ENCODE measurements at regions not wholly inside any gene's neighbourhood (a gene's known extent, or its start where the extent isn't known, plus 50 kb on each side); places are given as distances from the start of the nearest gene placed in this dataset.

DNA sequence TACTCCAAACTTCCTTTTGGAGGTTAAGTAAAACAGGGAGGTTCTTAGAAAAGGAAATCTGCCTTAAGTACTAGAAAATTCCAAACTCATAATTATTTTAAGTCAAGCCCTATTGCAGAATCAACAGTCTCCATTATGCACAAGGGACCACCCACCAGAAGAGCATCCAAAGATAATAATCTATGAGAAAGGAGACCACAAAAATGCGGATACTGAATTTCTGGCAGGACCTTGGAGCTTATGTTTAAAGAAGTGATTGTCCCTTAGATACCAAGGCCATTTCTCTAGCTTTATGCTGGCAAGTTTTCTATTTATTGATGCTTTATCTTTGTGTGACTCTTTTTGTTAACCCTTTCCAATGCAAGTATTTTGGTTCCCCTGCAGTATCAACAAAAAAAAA, 404.0 kb upstream of the MMADHC start:
- TF ChIP-seq, protein P1, sequence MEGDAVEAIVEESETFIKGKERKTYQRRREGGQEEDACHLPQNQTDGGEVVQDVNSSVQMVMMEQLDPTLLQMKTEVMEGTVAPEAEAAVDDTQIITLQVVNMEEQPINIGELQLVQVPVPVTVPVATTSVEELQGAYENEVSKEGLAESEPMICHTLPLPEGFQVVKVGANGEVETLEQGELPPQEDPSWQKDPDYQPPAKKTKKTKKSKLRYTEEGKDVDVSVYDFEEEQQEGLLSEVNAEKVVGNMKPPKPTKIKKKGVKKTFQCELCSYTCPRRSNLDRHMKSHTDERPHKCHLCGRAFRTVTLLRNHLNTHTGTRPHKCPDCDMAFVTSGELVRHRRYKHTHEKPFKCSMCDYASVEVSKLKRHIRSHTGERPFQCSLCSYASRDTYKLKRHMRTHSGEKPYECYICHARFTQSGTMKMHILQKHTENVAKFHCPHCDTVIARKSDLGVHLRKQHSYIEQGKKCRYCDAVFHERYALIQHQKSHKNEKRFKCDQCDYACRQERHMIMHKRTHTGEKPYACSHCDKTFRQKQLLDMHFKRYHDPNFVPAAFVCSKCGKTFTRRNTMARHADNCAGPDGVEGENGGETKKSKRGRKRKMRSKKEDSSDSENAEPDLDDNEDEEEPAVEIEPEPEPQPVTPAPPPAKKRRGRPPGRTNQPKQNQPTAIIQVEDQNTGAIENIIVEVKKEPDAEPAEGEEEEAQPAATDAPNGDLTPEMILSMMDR (IDR thresholded peaks at IDR 0.05) = no peak
- TF ChIP-seq POLR2A (IDR thresholded peaks at IDR 0.05) = no peak

Data from esophagus squamous epithelium (tissue), 4 donors.